ENCODE measurements at regions not wholly inside any gene's neighbourhood (a gene's known extent, or its start where the extent isn't known, plus 50 kb on each side); places are given as distances from the start of the nearest gene placed in this dataset.

- DNase-seq: no peak
These were observed 965.6 kb downstream of the EFNB2 start for GRCh38 chr13:105569816-105570215.

- no peak for DNase-seq
These were observed 967.4 kb downstream of the EFNB2 start for GRCh38 chr13:105567951-105568525.

- no peak for DNase-seq
These were observed 970.2 kb downstream of the EFNB2 start for GRCh38 chr13:105565136-105565727.

GRCh38 chr13:105552078-105552477, 983.4 kb downstream of the EFNB2 start:
- no peak for DNase-seq

- no peak for DNase-seq
These were observed 987.6 kb downstream of the EFNB2 start for GRCh38 chr13:105547851-105548250.

GRCh38 chr13:105545811-105546210, 989.7 kb downstream of the EFNB2 start:
- DNase-seq: no peak

GRCh38 chr13:105543742-105544141, 991.7 kb downstream of the EFNB2 start:
- no peak for DNase-seq

GRCh38 chr13:105541565-105541964, 993.9 kb downstream of the EFNB2 start:
- no peak for DNase-seq

GRCh38 chr13:105538346-105538745, 997.1 kb downstream of the EFNB2 start:
- DNase-seq: no peak

GRCh38 chr13:105537113-105537512, 998.3 kb downstream of the EFNB2 start:
- DNase-seq: no peak

GRCh38 chr13:105530468-105530867, 1005.0 kb downstream of the EFNB2 start:
- no peak for DNase-seq

- DNase-seq: no peak
These were observed 1008.3 kb downstream of the EFNB2 start for GRCh38 chr13:105527127-105527526.

- no peak for DNase-seq
These were observed 1015.7 kb downstream of the EFNB2 start for GRCh38 chr13:105519771-105520170.

GRCh38 chr13:105518086-105518485, 1017.4 kb downstream of the EFNB2 start:
- no peak for DNase-seq

GRCh38 chr13:105514401-105514800, 1021.1 kb downstream of the EFNB2 start:
- no peak for DNase-seq

- no peak for DNase-seq
These were observed 1022.0 kb downstream of the EFNB2 start for GRCh38 chr13:105513448-105513847.

- no peak for DNase-seq
These were observed 1025.3 kb downstream of the EFNB2 start for GRCh38 chr13:105509981-105510762.

GRCh38 chr13:105506463-105506862, 1029.0 kb downstream of the EFNB2 start:
- DNase-seq: no peak

GRCh38 chr13:105502193-105502592, 1033.3 kb downstream of the EFNB2 start:
- peak; percentile 20 for DNase-seq

- DNase-seq: no peak
These were observed 1037.9 kb downstream of the EFNB2 start for GRCh38 chr13:105497597-105497996.

GRCh38 chr13:105492216-105492615, 1043.2 kb downstream of the EFNB2 start:
- DNase-seq: no peak

- DNase-seq: no peak
These were observed 1044.1 kb downstream of the EFNB2 start for GRCh38 chr13:105491345-105491744.

GRCh38 chr13:105485081-105485480, 1050.4 kb downstream of the EFNB2 start:
- DNase-seq: no peak

- DNase-seq: no peak
These were observed 1060.4 kb downstream of the EFNB2 start for GRCh38 chr13:105474983-105475610.
